AG20443 (cell line): ENCODE measurements at regions not wholly inside any gene's neighbourhood (a gene's known extent, or its start where the extent isn't known, plus 50 kb on each side); places are given as distances from the start of the nearest gene placed in this dataset.
A peak's percentile ranks its signal among the peaks of the same experiment; 100 is the strongest.
"Not testable (repeated sequence)": the region's sequence is repeated elsewhere in the genome, so short reads cannot be mapped to it uniquely, and the experiment has no call there.

Experiments
- DNase-seq: peaks from one replicate; pipeline ENCODE4 v3.0.0; 2012; ENCODE audit warnings: low spot score, mixed read lengths

GRCh38 chr3:72536206-72536877, 311.9 kb downstream of the SHQ1 start:
- DNase-seq = no peak

- no peak for DNase-seq
Observed at GRCh38 chr3:72535772-72536171, 312.5 kb downstream of the SHQ1 start.

- no peak for DNase-seq
Observed at GRCh38 chr3:72533591-72534473, 314.4 kb downstream of the SHQ1 start.

GRCh38 chr3:72530426-72530825, 317.8 kb downstream of the SHQ1 start:
- DNase-seq = no peak

- no peak for DNase-seq
Observed at GRCh38 chr3:72529081-72529480, 319.2 kb downstream of the SHQ1 start.

- DNase-seq = no peak
Observed at GRCh38 chr3:72523429-72524151, 324.7 kb downstream of the SHQ1 start.

- no peak for DNase-seq
Observed at GRCh38 chr3:72520690-72521308, 327.4 kb downstream of the SHQ1 start.

- DNase-seq = no peak
Observed at GRCh38 chr3:72519946-72520604, 328.2 kb downstream of the SHQ1 start.

- DNase-seq = no peak
Observed at GRCh38 chr3:72517921-72518424, 330.3 kb downstream of the SHQ1 start.

GRCh38 chr3:72517336-72517735, 330.9 kb downstream of the SHQ1 start:
- no peak for DNase-seq

- no peak for DNase-seq
Observed at GRCh38 chr3:72516361-72516760, 331.9 kb downstream of the SHQ1 start.

GRCh38 chr3:72515941-72516340, 332.3 kb downstream of the SHQ1 start:
- DNase-seq = no peak

GRCh38 chr3:72515281-72515680, 333.0 kb downstream of the SHQ1 start:
- DNase-seq = no peak

GRCh38 chr3:72510247-72510646, 338.0 kb downstream of the SHQ1 start:
- no peak for DNase-seq

GRCh38 chr3:72505539-72506405, 342.5 kb downstream of the SHQ1 start:
- no peak for DNase-seq

- not testable (repeated sequence) for DNase-seq
Observed at GRCh38 chr3:72497501-72497900, 350.7 kb downstream of the SHQ1 start.

GRCh38 chr3:72496051-72496670, 352.1 kb downstream of the SHQ1 start:
- DNase-seq = no peak

GRCh38 chr3:72494626-72495025, 353.6 kb downstream of the SHQ1 start:
- peak; percentile 40 for DNase-seq

GRCh38 chr3:72494130-72494529, 354.1 kb downstream of the SHQ1 start:
- no peak for DNase-seq

GRCh38 chr3:72492240-72492639, 356.0 kb downstream of the SHQ1 start:
- DNase-seq = peak; percentile 94
